Prostate gland (tissue), 2 donors: ENCODE measurements at regions not wholly inside any gene's neighbourhood (a gene's known extent, or its start where the extent isn't known, plus 50 kb on each side); places are given as distances from the start of the nearest gene placed in this dataset.

Experiments used
- DNase-seq: peaks from one replicate; pipeline ENCODE4 v3.0.0-alpha.2; 2019; ENCODE audit warnings: low spot score
- H3K27ac ChIP-seq, 2 donors: fragments of 200-600 bp; sonication (generic); 2 replicates each; pipeline ENCODE4 v1.5.1; 2017 to 2019
- H3K27me3 ChIP-seq: fragments of 200-600 bp; sonication (generic); replicated peaks from 2 replicates; pipeline ENCODE4 v1.5.1; 2019; ENCODE audit not compliant: insufficient read depth
- H3K36me3 ChIP-seq, 2 donors: fragments of 200-600 bp; sonication (generic); 1 replicate in 1 of 2; 2 replicates in 1 of 2; pipeline versions ENCODE4 v1.5.1 to v1.8.1; 2017 to 2019
- H3K4me1 ChIP-seq: fragments of 200-600 bp; sonication (generic); replicated peaks from 2 replicates; pipeline ENCODE4 v1.5.1; 2019
- H3K4me3 ChIP-seq, 2 donors: fragments of 200-600 bp; sonication (generic); 2 replicates each; pipeline ENCODE4 v1.5.1; 2017 to 2019
- H3K9me3 ChIP-seq: fragments of 200-600 bp; sonication (generic); 2 replicates; pipeline ENCODE4 v1.5.1; 2017
- CTCF ChIP-seq, 4 experiments: fragments of 200-600 bp in 2 of 4; fragments of 450-650 bp in 2 of 4; sonication (generic) in 2 of 4; IDR thresholded peaks; 1 replicate in 3 of 4; 2 replicates in 1 of 4; pipeline ENCODE4 v1.5.1; 2016 to 2019; ENCODE audit warnings: antibody characterized with exemption in 4 of 4, mild to moderate bottlenecking in 2 of 4, moderate library complexity in 2 of 4
- POLR2A ChIP-seq: fragments of 450-650 bp; IDR thresholded peaks from one replicate; pipeline ENCODE4 v1.6.1; 2016; ENCODE audit warnings: antibody characterized with exemption, mild to moderate bottlenecking
- POLR2AphosphoS5 ChIP-seq: sonication (generic); formaldehyde crosslinking; IDR thresholded peaks from one replicate; pipeline ENCODE4 v1.6.1; 2017; ENCODE audit warnings: antibody characterized with exemption
- WGBS: methylation state at CpG from one replicate; pipeline ENCODE4 v1.1.5; 2018; 5-methylcytosine and 5-hydroxymethylcytosine counted together
- intact Hi-C: fragments of 100-400 bp; cut with DNase I; formaldehyde crosslinking; loops from one replicate; pipeline ENCODE4 v1.14.2; 2022

GRCh38 chr6:4299476-4299875 is 164.1 kb upstream of the ECI2 start:
- 92% methylated on average over 4 of the region's 4 CpGs for WGBS
- no peaks in the 10 kb centered on the region for H3K36me3 ChIP-seq
- TF ChIP-seq POLR2A (no peak), CTCF (IDR thresholded peaks at IDR 0.05) (no peak), POLR2AphosphoS5 (no peak)
- H3K27ac ChIP-seq, result no peak overlapping the region
- no peaks in the 10 kb centered on the region for H3K9me3 ChIP-seq
- intact Hi-C loops, result no loop called here
- DNase-seq, result no peak
- H3K4me3 ChIP-seq, result no peak overlapping the region
- no peaks in the 10 kb centered on the region for H3K4me1 ChIP-seq
- no peaks in the 10 kb centered on the region for H3K27me3 ChIP-seq

GRCh38 chr6:4297348-4297747 is 162.0 kb upstream of the ECI2 start:
- H3K27me3 ChIP-seq, result no peaks in the 10 kb centered on the region

GRCh38 chr6:4296552-4296951 is 161.2 kb upstream of the ECI2 start:
- no peaks in the 10 kb centered on the region for H3K4me1 ChIP-seq
- H3K27ac ChIP-seq, result no peak overlapping the region
- H3K9me3 ChIP-seq, result no peaks in the 10 kb centered on the region
- no peak for DNase-seq
- no peak for TF ChIP-seq POLR2AphosphoS5
- TF ChIP-seq CTCF (IDR thresholded peaks at IDR 0.05), result no peak
- TF ChIP-seq POLR2A, result no peak
- intact Hi-C loops, result no loop called here
- H3K4me3 ChIP-seq, result no peak overlapping the region
- 68% methylated on average over 3 of the region's 3 CpGs for WGBS
- H3K27me3 ChIP-seq, result no peaks in the 10 kb centered on the region
- no peaks in the 10 kb centered on the region for H3K36me3 ChIP-seq

More at GRCh38 chr6:4297348-4297747, 162.0 kb upstream of the ECI2 start:
- H3K4me3 ChIP-seq, result no peak overlapping the region
- WGBS, result 94% methylated on average over 7 of the region's 7 CpGs
- H3K9me3 ChIP-seq, result no peaks in the 10 kb centered on the region
- no peak overlapping the region for H3K27ac ChIP-seq
- intact Hi-C loops, result no loop called here
- no peaks in the 10 kb centered on the region for H3K36me3 ChIP-seq
- TF ChIP-seq CTCF (IDR thresholded peaks at IDR 0.05) (no peak), POLR2AphosphoS5 (no peak), POLR2A (no peak)
- H3K4me1 ChIP-seq, result no peaks in the 10 kb centered on the region
- no peak for DNase-seq

- no peaks in the 10 kb centered on the region for H3K27me3 ChIP-seq
- H3K27ac ChIP-seq, result no peak overlapping the region
- H3K36me3 ChIP-seq, result no peaks in the 10 kb centered on the region
- no peaks in the 10 kb centered on the region for H3K4me1 ChIP-seq
- H3K9me3 ChIP-seq, result no peaks in the 10 kb centered on the region
- 66% methylated on average over 2 of the region's 2 CpGs for WGBS
- DNase-seq, result no peak
- intact Hi-C loops, result no loop called here
- H3K4me3 ChIP-seq, result no peak overlapping the region
- no peak for TF ChIP-seq POLR2AphosphoS5
- no peak for TF ChIP-seq POLR2A
- TF ChIP-seq CTCF (IDR thresholded peaks at IDR 0.05), result no peak
These were observed 160.4 kb upstream of the ECI2 start for GRCh38 chr6:4295783-4296155.

- intact Hi-C loops, result no loop called here
- no peaks in the 10 kb centered on the region for H3K9me3 ChIP-seq
- no peaks in the 10 kb centered on the region for H3K36me3 ChIP-seq
- H3K4me1 ChIP-seq, result no peaks in the 10 kb centered on the region
- no peak overlapping the region for H3K4me3 ChIP-seq
- H3K27ac ChIP-seq, result no peak overlapping the region
- DNase-seq, result no peak
- H3K27me3 ChIP-seq, result no peaks in the 10 kb centered on the region
- TF ChIP-seq POLR2AphosphoS5 (no peak), CTCF (IDR thresholded peaks at IDR 0.05) (no peak), POLR2A (no peak)
- 91% methylated on average over 10 of the region's 10 CpGs for WGBS
These were observed 159.8 kb upstream of the ECI2 start for GRCh38 chr6:4295058-4295782.
